ENCODE measurements at regions not wholly inside any gene's neighbourhood (a gene's known extent, or its start where the extent isn't known, plus 50 kb on each side); places are given as distances from the start of the nearest gene placed in this dataset.

DNA sequence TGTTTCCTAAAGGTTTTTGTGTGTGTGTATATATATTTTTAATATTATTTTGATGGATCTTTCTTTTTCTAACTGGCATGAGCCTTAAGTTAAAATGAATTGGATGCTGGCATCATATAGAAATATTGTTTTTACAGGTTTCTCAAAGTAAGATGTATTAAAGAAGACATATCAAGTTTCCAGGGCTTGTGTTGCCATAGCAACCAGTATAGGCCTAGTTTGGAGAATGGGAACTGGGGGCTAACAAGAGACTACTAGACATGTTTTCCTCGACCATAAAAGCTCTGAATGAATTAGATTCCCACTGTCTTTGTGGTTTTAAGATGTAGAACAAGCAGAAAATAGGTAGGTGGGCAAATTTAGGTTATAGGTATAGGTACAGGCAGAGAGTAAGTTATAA, 771.4 kb downstream of the TUSC7 start:
- H3K9ac ChIP-seq (ENCODE audit: low read length), result no peak overlapping the region
- H3K4me3 ChIP-seq (ENCODE audit: low read length), result no peak overlapping the region
- no peaks in the 10 kb centered on the region for H3K36me3 ChIP-seq (ENCODE audit: control insufficient read depth, insufficient read depth, low read length)
- H3K4me1 ChIP-seq (ENCODE audit: control insufficient read depth, insufficient read depth, low read length), result no peaks in the 10 kb centered on the region
- no peaks in the 10 kb centered on the region for H3K27me3 ChIP-seq (ENCODE audit: control insufficient read depth, insufficient read depth, low read length)
- H3K9me3 ChIP-seq (ENCODE audit: control insufficient read depth, low read length), result no peaks in the 10 kb centered on the region

DNA sequence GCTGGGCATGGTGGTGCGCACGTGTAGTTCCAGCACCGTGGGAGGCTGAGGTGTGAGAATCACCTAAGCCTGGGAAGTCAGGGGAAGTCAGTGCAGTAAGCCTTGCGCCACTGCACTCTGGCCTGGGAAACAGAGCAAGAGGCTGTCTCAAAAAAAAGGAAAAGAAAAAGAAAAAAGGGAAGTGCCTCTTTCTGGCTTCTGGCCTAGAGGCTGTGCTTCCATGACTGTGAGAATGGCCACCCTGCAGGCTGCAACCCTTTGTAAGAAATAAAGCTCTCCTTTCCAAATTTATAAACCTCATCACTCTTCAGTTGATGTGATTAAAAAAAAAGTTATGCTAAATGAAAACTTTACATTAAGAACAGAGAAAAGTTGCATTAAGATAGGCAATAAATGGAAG, 774.3 kb downstream of the TUSC7 start:
- no peaks in the 10 kb centered on the region for H3K4me1 ChIP-seq (ENCODE audit: control insufficient read depth, insufficient read depth, low read length)
- no peak overlapping the region for H3K4me3 ChIP-seq (ENCODE audit: low read length)
- H3K27me3 ChIP-seq (ENCODE audit: control insufficient read depth, insufficient read depth, low read length), result no peaks in the 10 kb centered on the region
- no peaks in the 10 kb centered on the region for H3K36me3 ChIP-seq (ENCODE audit: control insufficient read depth, insufficient read depth, low read length)
- H3K9me3 ChIP-seq (ENCODE audit: control insufficient read depth, low read length), result no peaks in the 10 kb centered on the region
- no peak overlapping the region for H3K9ac ChIP-seq (ENCODE audit: low read length)

DNA sequence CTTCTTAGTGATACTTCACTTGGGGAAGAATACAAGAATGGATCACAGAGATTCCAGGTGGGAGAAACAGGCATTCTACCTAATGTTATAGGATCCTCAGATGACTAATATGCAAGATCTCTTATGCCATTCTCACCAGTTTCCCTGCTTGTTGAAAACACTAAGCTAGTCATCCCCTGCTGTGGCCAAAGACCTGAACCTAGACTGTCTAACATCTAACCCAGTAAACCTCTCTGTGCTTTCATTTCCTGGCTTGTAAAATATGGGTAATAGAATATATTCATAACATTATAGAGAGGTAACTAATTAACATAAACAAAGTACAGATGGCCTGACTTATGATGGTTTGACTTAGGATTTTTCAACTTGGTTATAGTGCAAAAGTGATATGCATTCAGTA, 776.3 kb downstream of the TUSC7 start:
- Histone ChIP-seq H3K9ac (ENCODE audit: low read length) (no peak overlapping the region), H3K27me3 (ENCODE audit: control insufficient read depth, insufficient read depth, low read length) (no peaks in the 10 kb centered on the region), H3K4me3 (ENCODE audit: low read length) (no peak overlapping the region), H3K4me1 (ENCODE audit: control insufficient read depth, insufficient read depth, low read length) (no peaks in the 10 kb centered on the region), H3K36me3 (ENCODE audit: control insufficient read depth, insufficient read depth, low read length) (no peaks in the 10 kb centered on the region), H3K9me3 (ENCODE audit: control insufficient read depth, low read length) (no peaks in the 10 kb centered on the region)

DNA sequence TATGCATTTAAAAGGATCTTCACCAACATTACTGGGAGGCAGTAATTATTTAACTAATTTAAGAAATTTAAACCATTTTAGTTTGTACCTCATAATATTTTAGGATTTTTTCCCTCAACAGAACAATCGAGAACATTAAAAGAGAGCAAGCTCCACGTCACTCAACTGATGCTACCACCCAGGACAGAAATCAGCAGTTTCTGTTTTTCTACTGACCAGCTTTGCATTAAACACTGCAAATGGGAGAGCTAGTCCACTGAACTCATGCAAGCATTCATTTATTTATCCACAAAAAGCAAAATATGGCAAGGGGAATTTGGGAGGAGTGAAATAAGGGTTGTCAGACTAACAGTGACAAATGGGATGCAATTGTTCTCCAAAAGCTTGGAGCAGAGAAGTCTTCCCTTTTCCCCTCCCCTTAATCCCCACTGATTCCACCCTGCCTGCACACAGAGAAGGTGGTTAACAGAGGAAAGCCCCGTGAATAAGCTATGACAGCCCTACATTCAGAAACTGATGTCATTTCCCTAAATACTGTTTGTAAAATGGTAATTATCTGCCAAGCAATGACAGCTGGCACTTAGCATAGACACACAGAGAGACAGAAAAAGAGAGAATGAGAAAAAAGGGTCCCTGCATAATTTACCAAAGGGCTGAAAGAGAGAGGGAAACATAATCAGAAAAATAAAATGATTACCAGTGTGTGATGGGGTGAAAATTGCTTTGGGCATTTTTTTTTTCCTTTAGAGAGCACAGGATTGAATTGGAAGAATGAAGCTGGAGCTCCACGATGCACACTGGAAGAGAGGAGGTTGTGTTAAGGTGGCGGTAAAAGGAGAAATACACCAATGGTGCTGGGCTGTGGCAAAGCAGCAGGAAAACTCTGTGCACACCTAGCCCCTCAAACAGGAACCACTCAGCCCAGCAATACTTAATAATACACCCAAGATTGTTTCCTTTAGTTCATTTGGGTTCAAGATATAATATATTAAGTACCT, 777.4 kb downstream of the TUSC7 start:
- H3K4me3 ChIP-seq (ENCODE audit: low read length), result no peak overlapping the region
- H3K36me3 ChIP-seq (ENCODE audit: control insufficient read depth, insufficient read depth, low read length), result no peaks in the 10 kb centered on the region
- no peaks in the 10 kb centered on the region for H3K4me1 ChIP-seq (ENCODE audit: control insufficient read depth, insufficient read depth, low read length)
- no peaks in the 10 kb centered on the region for H3K27me3 ChIP-seq (ENCODE audit: control insufficient read depth, insufficient read depth, low read length)
- H3K9ac ChIP-seq (ENCODE audit: low read length), result no peak overlapping the region
- no peaks in the 10 kb centered on the region for H3K9me3 ChIP-seq (ENCODE audit: control insufficient read depth, low read length)

DNA sequence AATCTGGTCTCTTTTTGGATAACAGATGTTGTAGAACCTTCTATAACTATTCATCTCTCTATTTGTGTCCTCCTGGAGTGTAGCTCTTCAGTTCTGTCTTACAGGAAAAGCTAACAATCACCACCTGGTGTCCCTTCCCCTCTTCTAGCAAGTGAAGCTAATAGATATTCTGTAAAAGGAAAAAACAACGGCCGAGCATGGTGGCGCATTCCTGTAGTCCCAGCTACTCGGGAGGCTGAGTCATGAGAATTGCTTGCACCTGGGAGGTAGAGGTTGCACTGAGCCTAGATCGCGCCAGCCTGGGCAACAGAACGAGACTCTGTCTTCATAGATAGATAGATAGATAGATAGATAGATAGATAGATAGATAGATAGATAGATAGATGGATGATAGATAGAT, 779.4 kb downstream of the TUSC7 start:
- Histone ChIP-seq H3K4me1 (ENCODE audit: control insufficient read depth, insufficient read depth, low read length) (no peaks in the 10 kb centered on the region), H3K4me3 (ENCODE audit: low read length) (no peak overlapping the region), H3K27me3 (ENCODE audit: control insufficient read depth, insufficient read depth, low read length) (no peaks in the 10 kb centered on the region), H3K36me3 (ENCODE audit: control insufficient read depth, insufficient read depth, low read length) (no peaks in the 10 kb centered on the region), H3K9me3 (ENCODE audit: control insufficient read depth, low read length) (no peaks in the 10 kb centered on the region), H3K9ac (ENCODE audit: low read length) (no peak overlapping the region)

DNA sequence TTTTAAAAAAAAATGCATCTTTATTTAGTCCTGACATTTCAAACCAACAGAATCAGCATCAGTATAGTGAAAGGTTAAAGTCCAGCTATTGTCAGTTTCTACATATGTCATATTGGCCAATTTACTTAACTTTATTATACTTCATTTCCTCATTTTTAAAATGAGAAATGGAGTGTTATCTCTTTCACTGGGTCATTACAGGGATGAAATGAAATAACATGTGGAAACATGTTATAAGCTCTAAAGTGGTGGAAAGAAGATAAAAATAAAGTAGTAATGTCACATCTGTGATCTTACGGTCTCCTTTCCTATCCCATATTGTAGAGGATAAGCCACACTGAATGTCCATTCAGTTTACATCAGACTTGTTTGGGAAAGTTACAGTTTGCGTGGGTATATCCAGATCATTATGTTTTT, 780.1 kb downstream of the TUSC7 start:
- Histone ChIP-seq H3K27me3 (ENCODE audit: control insufficient read depth, insufficient read depth, low read length) (no peaks in the 10 kb centered on the region), H3K9me3 (ENCODE audit: control insufficient read depth, low read length) (no peaks in the 10 kb centered on the region), H3K36me3 (ENCODE audit: control insufficient read depth, insufficient read depth, low read length) (no peaks in the 10 kb centered on the region), H3K9ac (ENCODE audit: low read length) (no peak overlapping the region), H3K4me1 (ENCODE audit: control insufficient read depth, insufficient read depth, low read length) (no peaks in the 10 kb centered on the region), H3K4me3 (ENCODE audit: low read length) (no peak overlapping the region)

DNA sequence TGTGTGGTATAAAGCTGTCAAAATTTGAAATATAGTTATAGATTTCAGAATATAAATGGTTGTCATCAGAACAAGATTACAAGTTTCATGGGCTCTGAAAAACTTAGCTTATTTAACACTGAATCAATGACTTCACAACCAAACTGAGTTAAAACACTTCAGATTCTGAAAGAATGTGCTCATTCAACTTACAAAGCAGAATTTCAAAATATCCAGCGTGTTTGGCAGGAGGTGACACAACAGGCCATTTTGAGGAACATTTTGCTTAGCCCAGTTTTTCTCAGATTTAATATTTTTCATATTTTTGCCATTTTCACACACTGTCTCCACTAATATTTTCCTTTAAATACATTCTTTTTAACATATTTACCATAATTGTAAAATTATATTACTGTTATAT, 781.1 kb downstream of the TUSC7 start:
- Histone ChIP-seq H3K36me3 (ENCODE audit: control insufficient read depth, insufficient read depth, low read length) (no peaks in the 10 kb centered on the region), H3K4me1 (ENCODE audit: control insufficient read depth, insufficient read depth, low read length) (no peaks in the 10 kb centered on the region), H3K4me3 (ENCODE audit: low read length) (no peak overlapping the region), H3K9ac (ENCODE audit: low read length) (no peak overlapping the region), H3K27me3 (ENCODE audit: control insufficient read depth, insufficient read depth, low read length) (no peaks in the 10 kb centered on the region), H3K9me3 (ENCODE audit: control insufficient read depth, low read length) (no peaks in the 10 kb centered on the region)

DNA sequence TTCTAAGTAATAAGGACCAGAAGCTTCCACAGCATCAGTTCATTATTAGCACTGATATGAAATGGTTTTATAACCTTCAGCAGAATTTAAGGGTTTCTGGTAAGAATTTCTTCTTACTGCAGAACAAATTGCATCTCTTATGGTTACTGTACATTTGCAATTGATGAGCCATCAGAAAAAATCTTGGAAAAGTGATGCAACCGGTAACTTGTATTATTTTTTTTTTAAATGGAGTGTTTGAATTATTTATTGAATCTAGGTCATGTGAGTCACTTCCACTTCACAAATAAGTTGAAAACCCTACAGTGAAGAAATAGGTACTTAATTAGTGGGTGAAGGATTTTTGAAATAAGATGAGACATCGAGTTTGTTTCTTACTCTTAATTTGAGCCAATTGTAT, 786.0 kb downstream of the TUSC7 start:
- H3K4me1 ChIP-seq (ENCODE audit: control insufficient read depth, insufficient read depth, low read length), result no peaks in the 10 kb centered on the region
- no peaks in the 10 kb centered on the region for H3K36me3 ChIP-seq (ENCODE audit: control insufficient read depth, insufficient read depth, low read length)
- H3K27me3 ChIP-seq (ENCODE audit: control insufficient read depth, insufficient read depth, low read length), result no peaks in the 10 kb centered on the region
- H3K9ac ChIP-seq (ENCODE audit: low read length), result no peak overlapping the region
- H3K9me3 ChIP-seq (ENCODE audit: control insufficient read depth, low read length), result no peaks in the 10 kb centered on the region
- H3K4me3 ChIP-seq (ENCODE audit: low read length), result no peak overlapping the region

DNA sequence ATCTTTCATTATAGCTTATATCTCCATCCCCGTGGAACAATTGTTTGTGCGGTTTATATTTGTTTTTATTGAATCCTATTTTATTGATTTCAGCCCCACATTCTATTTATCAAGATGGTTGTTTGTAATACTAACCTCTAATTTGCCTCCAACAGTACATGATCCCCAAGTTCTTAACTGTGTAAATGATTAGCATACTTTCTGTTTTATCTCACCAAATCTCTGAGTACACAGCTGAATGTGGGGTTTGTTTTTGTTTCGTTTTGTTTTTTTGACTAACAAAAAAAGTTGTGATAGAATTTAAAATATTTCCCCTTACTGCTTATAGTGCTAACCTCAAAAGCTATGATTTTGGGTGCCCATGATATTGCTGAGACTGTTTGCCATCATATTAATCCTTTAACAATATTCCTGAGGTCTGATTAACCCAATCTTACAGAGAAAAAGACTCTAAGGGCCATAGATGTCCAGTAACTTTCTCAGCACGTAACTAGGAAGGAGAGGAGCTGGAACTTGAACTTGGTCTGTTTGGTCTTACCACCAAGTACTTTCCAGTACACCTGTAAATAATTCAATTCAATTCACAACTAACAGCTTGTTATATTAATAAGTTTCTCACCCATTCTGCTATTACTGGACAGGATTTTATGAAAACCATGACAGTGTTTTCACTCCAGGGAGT, 789.8 kb downstream of the TUSC7 start:
- no peaks in the 10 kb centered on the region for H3K36me3 ChIP-seq (ENCODE audit: control insufficient read depth, insufficient read depth, low read length)
- no peaks in the 10 kb centered on the region for H3K4me1 ChIP-seq (ENCODE audit: control insufficient read depth, insufficient read depth, low read length)
- H3K4me3 ChIP-seq (ENCODE audit: low read length), result no peak overlapping the region
- H3K9me3 ChIP-seq (ENCODE audit: control insufficient read depth, low read length), result no peaks in the 10 kb centered on the region
- H3K27me3 ChIP-seq (ENCODE audit: control insufficient read depth, insufficient read depth, low read length), result no peaks in the 10 kb centered on the region
- no peak overlapping the region for H3K9ac ChIP-seq (ENCODE audit: low read length)

DNA sequence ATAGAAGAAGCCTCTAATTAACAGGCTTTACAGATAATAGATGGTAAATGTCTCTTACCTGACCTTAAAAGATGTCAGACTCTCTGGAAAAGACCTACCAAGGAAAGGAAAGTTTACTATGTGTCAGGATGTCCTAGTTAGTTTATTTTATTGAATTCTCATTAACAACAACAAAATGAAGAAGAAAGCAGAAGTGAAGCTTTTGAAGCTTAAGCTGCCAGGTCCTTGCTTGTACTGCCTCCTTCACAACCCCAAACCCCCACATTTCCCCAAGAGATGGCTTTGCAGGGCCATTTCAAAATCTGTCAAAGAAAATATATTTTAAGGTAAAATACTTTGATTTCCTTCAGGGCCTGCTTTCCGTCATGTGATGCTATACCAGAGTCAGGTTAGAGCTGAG, 798.4 kb downstream of the TUSC7 start:
- Histone ChIP-seq H3K4me1 (ENCODE audit: control insufficient read depth, insufficient read depth, low read length) (no peaks in the 10 kb centered on the region), H3K27me3 (ENCODE audit: control insufficient read depth, insufficient read depth, low read length) (no peaks in the 10 kb centered on the region), H3K4me3 (ENCODE audit: low read length) (no peak overlapping the region), H3K36me3 (ENCODE audit: control insufficient read depth, insufficient read depth, low read length) (no peaks in the 10 kb centered on the region), H3K9me3 (ENCODE audit: control insufficient read depth, low read length) (no peaks in the 10 kb centered on the region), H3K9ac (ENCODE audit: low read length) (no peak overlapping the region)

DNA sequence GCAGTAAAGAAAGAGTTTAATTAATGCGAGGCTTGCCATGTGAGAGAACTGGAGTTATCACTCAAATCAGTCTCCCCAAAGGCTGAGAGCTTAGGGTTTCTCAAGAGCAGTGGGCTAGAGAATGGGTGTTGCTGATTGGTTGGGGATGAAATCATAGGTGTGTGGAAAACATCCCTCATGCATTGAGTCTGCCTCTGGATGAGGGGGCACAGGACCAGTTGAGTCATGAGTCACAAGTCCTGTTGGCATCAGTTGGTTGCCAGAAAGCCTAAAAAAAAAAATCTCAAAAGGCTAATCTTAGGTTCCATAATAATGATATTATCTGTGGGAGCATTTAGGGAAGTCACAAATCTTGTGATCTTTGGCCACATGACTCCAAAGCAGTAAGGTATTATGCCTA, 800.3 kb downstream of the TUSC7 start:
- Histone ChIP-seq H3K27me3 (ENCODE audit: control insufficient read depth, insufficient read depth, low read length) (no peaks in the 10 kb centered on the region), H3K4me1 (ENCODE audit: control insufficient read depth, insufficient read depth, low read length) (no peaks in the 10 kb centered on the region), H3K9ac (ENCODE audit: low read length) (no peak overlapping the region), H3K4me3 (ENCODE audit: low read length) (no peak overlapping the region), H3K9me3 (ENCODE audit: control insufficient read depth, low read length) (no peaks in the 10 kb centered on the region), H3K36me3 (ENCODE audit: control insufficient read depth, insufficient read depth, low read length) (no peaks in the 10 kb centered on the region)

DNA sequence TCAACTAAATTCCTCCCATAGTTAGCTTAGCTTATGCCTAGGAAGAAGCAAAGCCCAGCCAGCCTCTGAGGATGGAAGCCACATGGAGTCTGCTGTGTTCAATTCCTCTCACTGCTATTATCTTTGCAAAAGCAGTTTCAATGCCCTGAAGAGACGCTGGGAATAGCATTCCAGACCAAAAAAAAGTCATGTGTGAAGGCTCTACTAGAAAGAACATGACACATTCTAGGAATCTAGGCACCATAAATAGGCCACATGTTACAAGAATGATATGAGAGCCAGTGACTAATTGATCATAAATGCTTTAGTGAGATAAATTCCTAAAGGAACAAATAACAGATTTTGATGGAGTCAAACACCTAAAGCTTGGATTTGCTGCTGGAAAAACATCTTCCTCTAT, 800.8 kb downstream of the TUSC7 start:
- Histone ChIP-seq H3K27me3 (ENCODE audit: control insufficient read depth, insufficient read depth, low read length) (no peaks in the 10 kb centered on the region), H3K36me3 (ENCODE audit: control insufficient read depth, insufficient read depth, low read length) (no peaks in the 10 kb centered on the region), H3K9ac (ENCODE audit: low read length) (no peak overlapping the region), H3K4me1 (ENCODE audit: control insufficient read depth, insufficient read depth, low read length) (no peaks in the 10 kb centered on the region), H3K4me3 (ENCODE audit: low read length) (no peak overlapping the region), H3K9me3 (ENCODE audit: control insufficient read depth, low read length) (no peaks in the 10 kb centered on the region)

All from mucosa of stomach (tissue), 1 donor.